ENCODE measurements at regions not wholly inside any gene's neighbourhood (a gene's known extent, or its start where the extent isn't known, plus 50 kb on each side); places are given as distances from the start of the nearest gene placed in this dataset.

- TF ChIP-seq YY1 (IDR thresholded peaks at IDR 0.05; ENCODE audit: insufficient read depth, insufficient read length) (no peak), SUZ12 (IDR thresholded peaks at IDR 0.05; ENCODE audit: extremely low read depth, insufficient read depth, insufficient read length) (no peak), ZNF274 (IDR thresholded peaks at IDR 0.05; ENCODE audit: low read depth, low read length) (no peak)
These were observed 215.5 kb downstream of the RPS4Y2 start for GRCh38 chrY:20971371-20971770.

Data from NT2/D1 (cell line).